Renal pelvis (tissue), 1 donor: ENCODE measurements at regions not wholly inside any gene's neighbourhood (a gene's known extent, or its start where the extent isn't known, plus 50 kb on each side); places are given as distances from the start of the nearest gene placed in this dataset.

Source experiments
- DNase-seq: peaks from one replicate; pipeline ENCODE4 v3.0.0-alpha.2; 2013

DNA sequence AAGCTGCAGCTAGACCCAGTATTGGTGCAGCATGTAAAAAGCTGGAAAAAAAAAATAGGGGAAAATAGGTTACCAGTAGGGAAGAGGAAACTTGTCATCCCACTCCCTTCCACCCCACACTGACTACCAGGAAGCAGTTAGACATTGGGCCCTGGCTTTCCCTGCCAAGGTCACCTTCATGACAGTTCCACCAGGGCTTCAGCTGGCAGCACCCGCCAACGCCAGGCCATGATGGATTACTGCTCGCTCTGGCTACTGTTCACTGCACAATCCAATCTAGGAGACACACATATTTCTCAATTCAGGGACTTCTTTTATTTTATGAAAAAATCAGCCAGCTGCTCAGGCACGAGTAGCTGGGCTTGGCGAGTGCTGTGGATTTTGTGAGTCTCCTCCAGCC is 127.7 kb downstream of the DMRTA2 start:
- no peak for DNase-seq

DNA sequence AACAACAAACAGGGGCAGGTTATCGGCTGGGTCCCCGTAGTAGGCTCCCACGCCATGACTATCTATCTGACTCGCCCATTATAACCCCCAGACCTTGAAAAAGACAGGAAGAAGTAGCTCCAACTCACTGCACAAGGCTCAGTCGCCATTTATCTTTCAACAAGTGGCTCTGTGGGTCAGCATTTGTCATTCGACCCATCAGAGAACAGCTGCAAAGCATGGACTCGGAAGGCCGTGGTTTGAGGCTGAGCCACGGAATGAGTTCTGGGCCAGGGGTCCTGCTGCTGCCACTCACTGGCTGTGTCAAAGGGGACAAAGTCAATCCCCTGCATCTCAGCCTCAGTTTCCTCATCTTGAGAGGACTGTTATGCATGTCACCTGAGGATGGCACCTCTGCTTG is 131.0 kb downstream of the DMRTA2 start:
- DNase-seq = no peak

DNA sequence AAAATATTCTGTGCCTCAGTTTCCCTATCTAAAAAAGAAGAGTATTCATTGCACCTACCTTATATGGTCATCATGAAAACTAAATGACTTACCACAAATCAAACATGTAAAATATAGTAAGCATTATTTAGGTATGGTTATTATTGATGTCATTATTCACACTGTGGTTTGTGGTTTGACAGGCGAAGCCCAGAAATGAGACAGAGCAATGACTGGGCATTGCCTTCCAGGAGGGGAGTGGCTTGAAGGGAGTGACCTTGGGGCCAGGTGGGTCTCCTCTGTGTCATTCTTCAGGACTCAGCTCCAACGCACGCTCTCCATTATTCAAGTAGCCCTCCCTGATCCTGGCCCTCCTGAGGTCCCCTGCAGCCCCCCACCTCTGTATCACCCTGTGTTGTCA is 133.7 kb downstream of the DMRTA2 start:
- no peak for DNase-seq

- DNase-seq = no peak
These were observed 137.2 kb downstream of the DMRTA2 start for GRCh38 chr1:50285994-50286393.

GRCh38 chr1:50279622-50280330 is 143.5 kb downstream of the DMRTA2 start:
- peak; percentile 77 for DNase-seq

DNA sequence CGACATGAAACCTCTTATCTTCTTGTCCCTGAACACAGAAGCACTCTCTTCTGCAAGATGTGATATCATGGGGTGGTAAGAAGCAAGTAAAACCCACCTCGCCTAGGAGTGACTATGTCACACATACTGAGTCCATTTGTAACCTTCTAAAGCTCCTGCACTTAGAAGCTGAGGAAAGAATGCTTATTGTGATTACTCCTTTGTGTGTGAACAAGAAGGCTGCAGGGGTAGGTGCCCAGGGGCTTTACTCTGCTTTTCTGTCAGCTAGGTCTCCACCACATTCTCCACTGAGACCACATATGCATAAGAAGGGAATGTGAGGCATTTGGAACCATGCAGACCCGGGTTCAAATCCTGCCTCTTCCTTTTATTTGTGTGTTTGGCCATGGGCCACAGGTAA is 144.3 kb downstream of the DMRTA2 start:
- no peak for DNase-seq

DNA sequence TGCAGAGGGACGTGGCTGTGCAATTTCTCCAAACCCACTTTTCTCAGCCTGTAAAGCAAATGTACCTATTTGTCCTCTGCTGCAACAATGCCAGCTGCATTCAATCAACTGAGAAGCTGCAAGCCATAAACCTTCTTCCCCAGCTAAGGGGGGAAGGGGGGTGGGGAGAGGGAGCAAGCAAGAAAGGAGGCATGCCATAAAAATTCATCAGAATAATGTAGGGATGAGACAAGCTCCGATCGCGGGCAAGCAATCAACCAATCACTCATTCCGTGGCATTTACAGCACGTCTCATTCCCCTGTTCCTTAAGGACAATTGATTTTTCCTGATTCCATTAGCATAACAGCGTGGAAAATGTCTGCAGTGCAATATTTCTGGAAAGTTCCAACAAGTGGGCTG is 144.8 kb downstream of the DMRTA2 start:
- DNase-seq = peak; percentile 29

DNA sequence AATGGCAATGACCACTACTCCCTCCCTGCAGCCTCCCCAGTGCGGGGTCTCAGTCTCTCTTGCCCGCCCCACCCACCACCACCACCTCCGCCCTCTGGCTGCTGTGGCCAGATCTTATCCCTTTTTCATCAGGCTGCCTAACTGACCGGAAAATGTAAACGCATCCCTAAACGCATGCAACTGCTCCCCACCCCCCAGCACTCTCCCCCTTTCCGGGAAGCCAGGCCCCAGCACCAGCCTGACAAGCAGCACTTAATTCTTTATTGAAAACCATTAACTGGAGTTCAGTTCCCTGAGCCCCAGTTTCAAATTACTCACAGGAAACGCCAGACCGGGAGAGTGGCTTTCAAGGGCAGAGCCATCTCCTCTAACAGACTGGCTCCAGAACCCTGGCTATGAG is 147.7 kb downstream of the DMRTA2 start:
- DNase-seq = peak; percentile 73

GRCh38 chr1:50272912-50273311 is 150.3 kb downstream of the DMRTA2 start:
- no peak for DNase-seq

- DNase-seq = no peak
These were observed 151.2 kb downstream of the DMRTA2 start for GRCh38 chr1:50271968-50272578.

DNA sequence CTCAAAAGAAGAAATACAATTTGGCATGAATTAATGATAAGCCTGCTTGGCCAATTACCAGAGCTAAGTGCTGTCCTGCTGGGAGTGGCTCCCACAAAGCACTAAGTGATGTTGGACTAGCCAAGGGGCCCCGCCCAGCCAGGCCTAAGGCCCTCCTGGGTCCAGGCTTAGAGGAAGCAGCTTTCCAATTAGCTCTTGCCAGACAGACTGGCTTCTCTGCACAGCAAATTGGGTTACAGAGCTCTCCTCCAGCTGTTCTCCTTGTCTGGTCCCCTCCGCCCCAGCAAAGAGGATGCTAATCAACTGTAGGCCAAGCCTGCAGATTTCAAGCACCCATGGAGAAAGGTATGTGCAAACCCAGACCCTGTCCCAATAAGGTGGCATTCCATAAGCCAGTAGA is 151.9 kb downstream of the DMRTA2 start:
- DNase-seq = no peak

GRCh38 chr1:50270926-50271325 is 152.3 kb downstream of the DMRTA2 start:
- DNase-seq = no peak

DNA sequence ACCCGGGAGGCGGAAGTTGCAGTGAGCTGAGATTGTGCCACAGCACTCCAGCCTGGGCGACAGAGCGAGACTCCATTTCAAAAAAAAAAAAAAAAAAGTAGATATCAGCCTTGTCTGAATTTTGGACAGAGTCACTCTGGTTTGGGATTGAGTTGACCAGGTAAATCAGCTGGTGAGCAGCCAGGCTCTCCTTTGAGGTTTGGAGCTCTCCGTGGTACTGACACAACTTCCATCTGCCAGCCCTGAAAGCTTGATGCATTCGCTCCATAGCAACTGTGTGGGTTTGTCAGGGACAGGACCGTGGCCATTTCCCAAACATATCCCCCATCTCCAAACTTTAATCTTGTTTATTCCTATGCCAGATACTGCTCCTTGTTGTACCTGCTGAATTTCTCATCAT is 155.2 kb downstream of the DMRTA2 start:
- peak; percentile 70 for DNase-seq

DNA sequence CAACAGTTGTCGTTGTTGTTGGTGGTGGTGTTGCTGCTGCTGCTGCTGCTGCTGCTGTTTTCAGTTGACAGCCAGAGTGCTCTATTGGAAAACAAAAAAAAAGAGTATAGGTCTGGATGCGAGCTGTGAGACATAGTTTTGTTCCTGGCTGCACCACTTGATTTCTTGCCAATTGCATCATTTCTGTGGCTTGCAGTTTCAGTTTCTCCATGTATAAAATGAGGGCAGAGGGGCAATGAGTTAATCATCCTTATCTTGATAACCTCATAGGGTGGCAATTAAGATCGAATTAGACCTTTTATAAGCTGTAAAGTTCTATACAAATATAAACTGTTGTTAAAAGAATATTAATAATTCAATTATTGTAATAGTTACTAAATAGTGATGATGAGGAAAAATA is 156.7 kb downstream of the DMRTA2 start:
- no peak for DNase-seq

DNA sequence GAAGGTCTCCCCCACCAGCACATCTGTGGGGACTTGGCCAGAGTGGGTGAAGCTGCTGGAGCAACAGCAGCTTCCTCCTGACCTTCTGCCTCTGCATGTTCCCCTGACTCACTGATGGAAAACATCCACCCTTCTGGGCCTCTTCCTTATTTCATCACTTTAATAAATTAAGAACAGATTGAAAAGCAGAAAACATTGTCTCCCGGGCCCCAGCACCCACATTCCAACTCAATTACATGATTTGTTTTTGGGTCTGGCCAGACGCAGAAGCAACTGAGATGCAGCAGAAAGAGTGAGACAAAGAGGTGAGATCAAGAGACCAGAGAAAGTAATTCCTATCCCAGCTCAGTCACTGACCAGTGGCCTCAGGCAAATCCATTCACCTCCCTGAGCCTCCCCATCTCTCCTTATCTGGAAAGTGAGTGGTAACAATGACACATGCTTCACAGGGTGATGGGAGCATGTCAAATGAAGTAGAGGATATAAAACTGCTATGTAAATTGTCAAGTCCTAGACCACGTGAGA is 157.1 kb downstream of the ELAVL4 start:
- no peak for DNase-seq

GRCh38 chr1:50264590-50264989 is 155.9 kb downstream of the ELAVL4 start:
- DNase-seq = no peak

DNA sequence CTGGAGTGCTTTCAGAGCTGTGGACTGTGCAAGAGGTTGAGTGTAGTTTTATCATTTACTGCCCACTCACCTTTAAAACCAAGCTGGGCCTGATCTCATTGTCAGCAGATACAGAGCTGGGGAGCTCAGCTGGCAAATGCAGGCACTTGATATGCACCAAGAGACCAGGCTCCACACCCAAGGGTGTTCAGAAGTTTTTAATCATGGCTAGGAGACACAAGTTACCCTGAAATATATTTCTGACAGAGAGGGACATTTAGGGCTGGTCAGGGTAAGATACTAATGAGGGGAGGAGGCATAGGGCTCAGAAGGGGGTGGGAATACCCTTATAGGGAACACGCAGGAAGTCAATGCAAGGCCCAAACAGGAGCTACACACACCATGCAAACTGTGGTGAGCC is 153.7 kb downstream of the ELAVL4 start:
- no peak for DNase-seq

DNA sequence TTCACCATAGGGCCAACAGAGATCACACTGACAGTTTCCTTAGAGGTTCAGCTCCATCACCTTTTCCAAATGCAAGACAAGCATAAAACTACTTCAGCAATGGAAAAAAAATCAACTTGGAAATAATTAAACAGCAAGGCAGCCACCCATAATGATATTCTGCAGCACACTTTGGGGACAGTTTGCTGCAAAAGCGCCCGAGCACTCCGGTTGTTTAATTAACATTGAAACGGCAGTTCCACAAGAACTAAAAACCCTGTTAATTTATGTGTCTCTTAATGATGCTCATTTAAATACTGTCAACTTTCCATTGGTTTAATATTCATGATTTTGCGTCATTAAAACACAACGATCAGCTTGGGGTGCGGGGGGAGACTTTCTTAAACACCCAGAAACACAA is 153.2 kb downstream of the ELAVL4 start:
- DNase-seq = no peak

GRCh38 chr1:50257940-50258685 is 149.4 kb downstream of the ELAVL4 start:
- DNase-seq = no peak

DNA sequence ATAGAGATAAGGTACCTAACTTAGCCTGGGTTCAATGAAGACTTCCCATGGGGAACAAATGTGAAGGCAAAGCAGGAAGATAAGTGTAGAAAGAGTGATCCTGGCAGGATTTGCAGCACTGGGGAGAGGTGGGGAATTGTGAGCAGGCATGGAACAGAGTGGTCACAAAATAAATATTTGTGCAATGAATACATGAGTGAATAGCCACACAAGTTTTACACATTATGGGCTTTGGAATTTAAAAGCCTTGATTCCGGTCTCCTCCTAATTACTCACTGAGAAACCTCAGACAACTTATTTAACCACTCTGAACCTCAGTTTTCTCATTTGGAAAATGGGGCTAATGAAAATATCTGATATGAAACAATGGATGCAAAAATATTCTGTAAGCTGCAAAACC is 148.3 kb downstream of the ELAVL4 start:
- DNase-seq = no peak
